Trophoblast cell (in vitro differentiated cells and primary cell): ENCODE measurements at regions not wholly inside any gene's neighbourhood (a gene's known extent, or its start where the extent isn't known, plus 50 kb on each side); places are given as distances from the start of the nearest gene placed in this dataset.

ENCODE experiments used
- DNase-seq, 2 donors: peaks; one replicate each; pipeline ENCODE4 v3.0.0-alpha.2; 2016
- H2AFZ ChIP-seq: 2 replicates; pipeline ENCODE4 v1.6.1; 2013; ENCODE audit warnings: low read length, moderate library complexity, mild to moderate bottlenecking; ENCODE audit not compliant: insufficient read depth, poor library complexity
- H2AK5ac ChIP-seq: 2 replicates; pipeline ENCODE4 v1.6.1; 2013; ENCODE audit warnings: mild to moderate bottlenecking, low read length
- H2BK120ac ChIP-seq: 2 replicates; pipeline ENCODE4 v1.6.1; 2013; ENCODE audit warnings: low read length, mild to moderate bottlenecking, moderate library complexity; ENCODE audit not compliant: insufficient read depth, poor library complexity
- H2BK12ac ChIP-seq: 2 replicates; pipeline ENCODE4 v1.6.1; 2013; ENCODE audit warnings: mild to moderate bottlenecking, low read length, moderate library complexity
- H2BK5ac ChIP-seq: 2 replicates; pipeline ENCODE4 v1.6.1; 2013; ENCODE audit warnings: low read length, low read depth, moderate library complexity, mild to moderate bottlenecking; ENCODE audit not compliant: poor library complexity
- H3K14ac ChIP-seq: 2 replicates; pipeline ENCODE4 v1.6.1; 2013; ENCODE audit warnings: mild to moderate bottlenecking, low read length
- H3K18ac ChIP-seq: 2 replicates; pipeline ENCODE4 v1.6.1; 2013; ENCODE audit warnings: mild to moderate bottlenecking, low read length
- H3K23ac ChIP-seq: 2 replicates; pipeline ENCODE4 v1.6.1; 2013; ENCODE audit warnings: low read length
- H3K27ac ChIP-seq: 2 replicates; pipeline ENCODE4 v1.5.1; 2013; ENCODE audit warnings: low read depth, mild to moderate bottlenecking, inconsistent platforms, low read length, moderate library complexity
- H3K27me3 ChIP-seq: 2 replicates; pipeline ENCODE4 v1.6.1; 2013; ENCODE audit warnings: inconsistent platforms, mild to moderate bottlenecking, low read length, moderate library complexity; ENCODE audit not compliant: insufficient read depth
- H3K36me3 ChIP-seq, 2 experiments: 1 replicate in 1 of 2; 2 replicates in 1 of 2; pipeline ENCODE4 v1.6.1; 2013; ENCODE audit warnings: low read length in 2 of 2, mild to moderate bottlenecking in 2 of 2, moderate library complexity in 1 of 2; ENCODE audit not compliant: insufficient read depth in 2 of 2, control insufficient read depth in 1 of 2
- H3K4ac ChIP-seq: 2 replicates; pipeline ENCODE4 v1.6.1; 2013; ENCODE audit warnings: low read depth, mild to moderate bottlenecking, low read length, moderate library complexity
- H3K4me1 ChIP-seq, 2 experiments: 1 replicate in 1 of 2; 2 replicates in 1 of 2; pipeline ENCODE4 v1.6.1; 2013; ENCODE audit warnings: low read length in 2 of 2, mild to moderate bottlenecking in 2 of 2, moderate library complexity in 1 of 2; ENCODE audit not compliant: insufficient read depth in 2 of 2, control insufficient read depth in 1 of 2
- H3K4me2 ChIP-seq: 2 replicates; pipeline ENCODE4 v1.6.1; 2013; ENCODE audit warnings: inconsistent platforms, mild to moderate bottlenecking, low read length, moderate library complexity
- H3K4me3 ChIP-seq: 2 replicates; pipeline ENCODE4 v1.5.1; 2013; ENCODE audit warnings: mild to moderate bottlenecking, low read depth, low read length, inconsistent platforms
- H3K79me1 ChIP-seq: one replicate; pipeline ENCODE4 v1.6.1; 2013; ENCODE audit warnings: low read length
- H3K79me2 ChIP-seq: 2 replicates; pipeline ENCODE4 v1.6.1; 2013; ENCODE audit warnings: low read length, mild to moderate bottlenecking; ENCODE audit not compliant: control insufficient read depth, insufficient read depth, poor library complexity
- H3K9ac ChIP-seq: 2 replicates; pipeline ENCODE4 v1.6.1; 2013; ENCODE audit warnings: mild to moderate bottlenecking, low read length
- H3K9me3 ChIP-seq: 2 replicates; pipeline ENCODE4 v1.6.1; 2013; ENCODE audit warnings: low read depth, mild to moderate bottlenecking, control low read depth, inconsistent platforms, low read length; ENCODE audit not compliant: insufficient read depth
- H4K12ac ChIP-seq: 2 replicates; pipeline ENCODE4 v1.6.1; 2013; ENCODE audit warnings: low read depth, mild to moderate bottlenecking, low read length, moderate library complexity
- H4K8ac ChIP-seq: 2 replicates; pipeline ENCODE4 v1.6.1; 2013; ENCODE audit warnings: low read depth, mild to moderate bottlenecking, low read length, moderate library complexity
- H4K91ac ChIP-seq: one replicate; pipeline ENCODE4 v1.6.1; 2013; ENCODE audit warnings: low read depth, mild to moderate bottlenecking, low read length, moderate library complexity
- WGBS: extraction: QIAGEN DNeasy Blood & Tissue Kit; methylation state at CpG from one replicate; pipeline ENCODE4 v1.1.7; 2013; ENCODE audit warnings: missing lambda C conversion rate; ENCODE audit not compliant: insufficient read length, insufficient coverage; ENCODE audit errors: extremely low coverage; 5-methylcytosine and 5-hydroxymethylcytosine counted together

GRCh38 chr12:25020621-25021243 lies 71.8 kb upstream of the BCAT1 start:
- Histone ChIP-seq H3K4me3 (no peak overlapping the region), H4K8ac (no peak overlapping the region), H3K79me2 (no peaks in the 10 kb centered on the region), H2AFZ (no peak overlapping the region), H2BK12ac (no peak overlapping the region), H3K4ac (no peak overlapping the region), H3K79me1 (no peaks in the 10 kb centered on the region), H3K4me1 (no peaks in the 10 kb centered on the region), H3K9ac (no peak overlapping the region), H3K4me2 (no peak overlapping the region), H3K14ac (no peak overlapping the region), H3K36me3 (no peaks in the 10 kb centered on the region), H2BK5ac (no peak overlapping the region), H3K27me3 (no peaks in the 10 kb centered on the region), H4K12ac (no peak overlapping the region), H3K23ac (no peak overlapping the region), H2BK120ac (no peak overlapping the region), H3K9me3 (peaks cover 4% of the 10 kb centered on the region), H3K18ac (no peak overlapping the region), H2AK5ac (no peak overlapping the region), H3K27ac (no peak overlapping the region), H4K91ac (no peak overlapping the region)
- no peak for DNase-seq
- WGBS, result no CpG with 5 or more reads among the region's 7 CpGs

- no peak overlapping the region for H4K8ac ChIP-seq
Observed at GRCh38 chr12:25018146-25018545, 69.2 kb upstream of the BCAT1 start.

GRCh38 chr12:25017336-25017735 lies 68.4 kb upstream of the BCAT1 start:
- Histone ChIP-seq H3K14ac (no peak overlapping the region), H4K12ac (no peak overlapping the region), H2AFZ (no peak overlapping the region), H4K91ac (no peak overlapping the region), H2BK5ac (no peak overlapping the region), H3K9me3 (peaks cover 4% of the 10 kb centered on the region), H3K23ac (no peak overlapping the region), H3K4ac (no peak overlapping the region), H3K4me2 (no peak overlapping the region), H3K9ac (no peak overlapping the region), H3K18ac (no peak overlapping the region), H3K79me2 (no peaks in the 10 kb centered on the region), H4K8ac (no peak overlapping the region), H3K27ac (no peak overlapping the region), H2BK12ac (no peak overlapping the region), H3K4me3 (no peak overlapping the region), H3K79me1 (no peaks in the 10 kb centered on the region), H3K4me1 (no peaks in the 10 kb centered on the region), H2AK5ac (no peak overlapping the region), H3K36me3 (no peaks in the 10 kb centered on the region), H3K27me3 (no peaks in the 10 kb centered on the region), H2BK120ac (no peak overlapping the region)
- WGBS, result no CpG with 5 or more reads among the region's 3 CpGs
- DNase-seq, result no peak

More at GRCh38 chr12:25018146-25018545, 69.2 kb upstream of the BCAT1 start:
- Histone ChIP-seq H3K79me2 (no peaks in the 10 kb centered on the region), H3K9me3 (peaks cover 4% of the 10 kb centered on the region), H4K91ac (no peak overlapping the region), H3K9ac (no peak overlapping the region), H3K4me2 (no peak overlapping the region), H2BK120ac (no peak overlapping the region), H2BK12ac (no peak overlapping the region), H3K27me3 (no peaks in the 10 kb centered on the region), H3K4me1 (no peaks in the 10 kb centered on the region), H3K23ac (no peak overlapping the region), H3K79me1 (no peaks in the 10 kb centered on the region), H2AK5ac (no peak overlapping the region), H2BK5ac (no peak overlapping the region), H4K12ac (no peak overlapping the region), H2AFZ (no peak overlapping the region), H3K27ac (no peak overlapping the region), H3K18ac (no peak overlapping the region), H3K14ac (no peak overlapping the region), H3K4me3 (no peak overlapping the region), H3K36me3 (no peaks in the 10 kb centered on the region), H3K4ac (no peak overlapping the region)
- WGBS, result no CpG with 5 or more reads among the region's 3 CpGs
- no peak for DNase-seq

GRCh38 chr12:25014961-25015360 lies 66.1 kb upstream of the BCAT1 start:
- Histone ChIP-seq H2AFZ (no peak overlapping the region), H3K27ac (no peak overlapping the region)

More at GRCh38 chr12:25014961-25015360, 66.1 kb upstream of the BCAT1 start:
- no peak overlapping the region for H3K18ac ChIP-seq
- no peak for DNase-seq
- no peak overlapping the region for H4K12ac ChIP-seq
- no peak overlapping the region for H3K4me2 ChIP-seq
- H3K14ac ChIP-seq, result no peak overlapping the region
- no peaks in the 10 kb centered on the region for H3K79me1 ChIP-seq
- H3K9ac ChIP-seq, result no peak overlapping the region
- peaks cover 4% of the 10 kb centered on the region for H3K9me3 ChIP-seq
- H2AK5ac ChIP-seq, result no peak overlapping the region
- H3K4ac ChIP-seq, result no peak overlapping the region
- H2BK5ac ChIP-seq, result no peak overlapping the region
- H4K91ac ChIP-seq, result no peak overlapping the region
- H3K4me1 ChIP-seq, result no peaks in the 10 kb centered on the region
- no peaks in the 10 kb centered on the region for H3K36me3 ChIP-seq
- WGBS, result no CpG with 5 or more reads among the region's 2 CpGs
- no peak overlapping the region for H2BK120ac ChIP-seq
- no peak overlapping the region for H2BK12ac ChIP-seq
- H3K79me2 ChIP-seq, result no peaks in the 10 kb centered on the region
- no peak overlapping the region for H3K23ac ChIP-seq
- no peaks in the 10 kb centered on the region for H3K27me3 ChIP-seq
- no peak overlapping the region for H4K8ac ChIP-seq
- H3K4me3 ChIP-seq, result no peak overlapping the region
